Esophagus squamous epithelium (tissue), 4 donors: ENCODE measurements at regions not wholly inside any gene's neighbourhood (a gene's known extent, or its start where the extent isn't known, plus 50 kb on each side); places are given as distances from the start of the nearest gene placed in this dataset.

ENCODE experiments used
- CTCF ChIP-seq, 6 experiments: fragments of 450-650 bp in 4 of 6; fragments of 200-600 bp in 2 of 6; sonication (generic) in 2 of 6; IDR thresholded peaks; one replicate each; pipeline ENCODE4 v1.5.1; 2016 to 2019; ENCODE audit warnings: antibody characterized with exemption in 6 of 6, mild to moderate bottlenecking in 4 of 6, moderate library complexity in 4 of 6
- POLR2A ChIP-seq, 4 donors: fragments of 450-650 bp; IDR thresholded peaks; one replicate each; pipeline ENCODE4 v1.6.1; 2017; ENCODE audit warnings: antibody characterized with exemption in 4 of 4, mild to moderate bottlenecking in 4 of 4, moderate library complexity in 3 of 4

GRCh38 chr15:31221936-31222515 lies 104.6 kb upstream of the KLF13 start:
- no peak for TF ChIP-seq CTCF (IDR thresholded peaks at IDR 0.05)
- TF ChIP-seq POLR2A (IDR thresholded peaks at IDR 0.05), result no peak
